CD14-positive monocyte (primary cell): ENCODE measurements at regions not wholly inside any gene's neighbourhood (a gene's known extent, or its start where the extent isn't known, plus 50 kb on each side); places are given as distances from the start of the nearest gene placed in this dataset.

Experiments used
- DNase-seq, 3 donors: peaks; one replicate each; pipeline ENCODE4 v3.0.0-alpha.2; 2011 to 2022
- H2AFZ ChIP-seq: 2 replicates; pipeline ENCODE4 v1.6.0; 2012; ENCODE audit warnings: mild to moderate bottlenecking, low read depth, low read length, inconsistent platforms; ENCODE audit not compliant: insufficient read depth, poor library complexity, severe bottlenecking
- H3K27ac ChIP-seq, 2 donors: 1 replicate in 1 of 2; 2 replicates in 1 of 2; pipeline ENCODE4 v1.5.1; 2012 to 2013; ENCODE audit warnings: low read length in 2 of 2, control low read depth in 1 of 2, inconsistent platforms in 1 of 2, low read depth in 1 of 2, mild to moderate bottlenecking in 1 of 2
- H3K27me3 ChIP-seq, 2 donors: one replicate each; pipeline versions ENCODE4 v1.6.0 to v1.6.1; 2011 to 2013; ENCODE audit warnings: low read length in 2 of 2; ENCODE audit not compliant: control insufficient read depth in 2 of 2, insufficient read depth in 2 of 2
- H3K36me3 ChIP-seq, 2 donors: replicated peaks in 1 of 2; 1 replicate in 1 of 2; 2 replicates in 1 of 2; pipeline versions ENCODE4 v1.5.1 to v1.6.1; 2012 to 2013; ENCODE audit warnings: low read length in 2 of 2, control low read depth in 1 of 2, inconsistent platforms in 1 of 2, mild to moderate bottlenecking in 1 of 2; ENCODE audit not compliant: insufficient read depth in 2 of 2, control insufficient read depth in 1 of 2
- H3K4me1 ChIP-seq, 2 donors: 1 replicate in 1 of 2; 2 replicates in 1 of 2; pipeline versions ENCODE4 v1.5.1 to v1.6.1; 2012 to 2013; ENCODE audit warnings: low read length in 2 of 2, control low read depth in 1 of 2, inconsistent platforms in 1 of 2, mild to moderate bottlenecking in 1 of 2, moderate library complexity in 1 of 2; ENCODE audit not compliant: insufficient read depth in 2 of 2, control insufficient read depth in 1 of 2
- H3K4me2 ChIP-seq: replicated peaks from 2 replicates; pipeline ENCODE3; 2012; ENCODE audit warnings: low read length, moderate library complexity, mild to moderate bottlenecking; ENCODE audit not compliant: poor library complexity, severe bottlenecking; ENCODE audit errors: extremely low read depth
- H3K4me3 ChIP-seq, 3 experiments: fragments of 200-600 bp in 1 of 3; sonication (generic) in 1 of 3; replicated peaks in 1 of 3; 1 replicate in 2 of 3; 2 replicates in 1 of 3; pipeline ENCODE4 v1.5.1; 2011 to 2013; ENCODE audit warnings: low read length in 3 of 3, mild to moderate bottlenecking in 3 of 3, control low read depth in 2 of 3, low read depth in 2 of 3, inconsistent platforms in 1 of 3, moderate library complexity in 1 of 3
- H3K79me2 ChIP-seq: 2 replicates; pipeline ENCODE4 v1.6.0; 2012; ENCODE audit warnings: mild to moderate bottlenecking, control low read depth, inconsistent platforms, low read length, moderate library complexity; ENCODE audit not compliant: insufficient read depth
- H3K9ac ChIP-seq: 2 replicates; pipeline ENCODE4 v1.6.0; 2017; ENCODE audit warnings: low read length, mild to moderate bottlenecking; ENCODE audit not compliant: insufficient read depth, poor library complexity, severe bottlenecking
- H3K9me3 ChIP-seq, 2 donors: replicated peaks in 1 of 2; 1 replicate in 1 of 2; 2 replicates in 1 of 2; pipeline versions ENCODE4 v1.5.1 to v1.6.1; 2012 to 2013; ENCODE audit warnings: low read length in 2 of 2, control low read depth in 1 of 2; ENCODE audit not compliant: control insufficient read depth in 1 of 2, insufficient read depth in 1 of 2
- H4K20me1 ChIP-seq: 2 replicates; pipeline ENCODE4 v1.6.0; 2012; ENCODE audit warnings: mild to moderate bottlenecking, low read length, control low read depth, moderate library complexity; ENCODE audit not compliant: insufficient read depth
- H3K27ac Mint-ChIP-seq, 7 donors: one replicate each; pipeline ENCODE4 v1.8.0; 2020; ENCODE audit warnings: mild to moderate bottlenecking in 7 of 7, mixed read lengths in 7 of 7, moderate library complexity in 6 of 7, inconsistent platforms in 2 of 7
- H3K27me3 Mint-ChIP-seq, 3 donors: one replicate each; pipeline ENCODE4 v1.8.0; 2021 to 2022; ENCODE audit warnings: low read depth in 3 of 3, mild to moderate bottlenecking in 3 of 3, mixed read lengths in 3 of 3, moderate library complexity in 3 of 3, inconsistent platforms in 1 of 3
- H3K36me3 Mint-ChIP-seq, 2 donors: one replicate each; pipeline ENCODE4 v1.8.0; 2020; ENCODE audit warnings: mixed read lengths in 2 of 2, inconsistent platforms in 1 of 2, mild to moderate bottlenecking in 1 of 2
- H3K4me1 Mint-ChIP-seq: one replicate; pipeline ENCODE4 v1.8.0; 2020; ENCODE audit warnings: mild to moderate bottlenecking, mixed read lengths
- H3K4me3 Mint-ChIP-seq, 2 donors: one replicate each; pipeline ENCODE4 v1.8.0; 2020; ENCODE audit warnings: mild to moderate bottlenecking in 2 of 2, mixed read lengths in 2 of 2, moderate library complexity in 1 of 2
- H3K9me3 Mint-ChIP-seq, 7 donors: one replicate each; pipeline ENCODE4 v1.8.0; 2020 to 2022; ENCODE audit warnings: mixed read lengths in 7 of 7, mild to moderate bottlenecking in 6 of 7, moderate library complexity in 6 of 7, inconsistent platforms in 2 of 7
- CTCF ChIP-seq: fragments of 200-600 bp; IDR thresholded peaks from one replicate; pipeline ENCODE4 v1.8.0; 2022; ENCODE audit warnings: antibody characterized with exemption, mild to moderate bottlenecking
- WGBS: methylation state at CpG from one replicate; pipeline ENCODE4 v1.1.5; 2013; ENCODE audit warnings: missing lambda C conversion rate; ENCODE audit not compliant: insufficient coverage; 5-methylcytosine and 5-hydroxymethylcytosine counted together
- intact Hi-C, 2 donors: fragments of 100-400 bp; cut with micrococcal nuclease; formaldehyde crosslinking; loops; one replicate each; pipeline versions ENCODE4 v1.15.0 to v1.15.1; 2023

GRCh38 chr7:46557295-46557711, 636.2 kb upstream of the IGFBP3 start:
- Histone ChIP-seq H3K27me3 (no peaks in the 10 kb centered on the region), H2AFZ (no peak overlapping the region), H3K4me1 (no peaks in the 10 kb centered on the region), H3K79me2 (no peaks in the 10 kb centered on the region), H3K9ac (no peak overlapping the region), H3K36me3 (no peaks in the 10 kb centered on the region), H3K4me3 (no peak overlapping the region), H4K20me1 (no peaks in the 10 kb centered on the region), H3K4me2 (no peak overlapping the region), H3K27ac (no peak overlapping the region), H3K9me3 (peaks cover 2 to 7% of the 10 kb centered on the region in 2 donors)
- DNase-seq: no peak
- H3K27me3 Mint-ChIP-seq: peaks cover 0 to 1% (median 0%) of the 10 kb centered on the region in 3 donors
- intact Hi-C loops: no loop called here
- no peak for TF ChIP-seq CTCF
- peaks cover 3 to 11% (median 6%) of the 10 kb centered on the region in 7 donors for H3K9me3 Mint-ChIP-seq
- H3K27ac Mint-ChIP-seq: peak overlapping the region in 1 of 7 donors; percentile 63
- H3K4me3 Mint-ChIP-seq: no peak overlapping the region
- 57% methylated on average over 2 of the region's 5 CpGs for WGBS
- H3K36me3 Mint-ChIP-seq: no peaks in the 10 kb centered on the region
- H3K4me1 Mint-ChIP-seq: no peaks in the 10 kb centered on the region

- H2AFZ ChIP-seq: no peak overlapping the region
- no peaks in the 10 kb centered on the region for H4K20me1 ChIP-seq
- H3K27me3 ChIP-seq: no peaks in the 10 kb centered on the region
- intact Hi-C loops: no loop called here
- no peak for DNase-seq
- peaks cover 0 to 1% (median 0%) of the 10 kb centered on the region in 3 donors for H3K27me3 Mint-ChIP-seq
- H3K9ac ChIP-seq: no peak overlapping the region
- H3K27ac Mint-ChIP-seq: peak overlapping the region in 1 of 7 donors; percentile 48
- H3K4me1 ChIP-seq: no peaks in the 10 kb centered on the region
- H3K9me3 ChIP-seq: peaks cover 2 to 7% of the 10 kb centered on the region in 2 donors
- H3K4me2 ChIP-seq: no peak overlapping the region
- no peaks in the 10 kb centered on the region for H3K36me3 Mint-ChIP-seq
- H3K27ac ChIP-seq: no peak overlapping the region
- H3K36me3 ChIP-seq: no peaks in the 10 kb centered on the region
- 100% methylated on average over 1 of the region's 3 CpGs for WGBS
- H3K4me3 Mint-ChIP-seq: no peak overlapping the region
- no peak for TF ChIP-seq CTCF
- no peak overlapping the region for H3K4me3 ChIP-seq
- H3K79me2 ChIP-seq: no peaks in the 10 kb centered on the region
- no peaks in the 10 kb centered on the region for H3K4me1 Mint-ChIP-seq
- H3K9me3 Mint-ChIP-seq: peaks cover 0 to 11% (median 3%) of the 10 kb centered on the region in 7 donors
These were observed 633.8 kb upstream of the IGFBP3 start for GRCh38 chr7:46554688-46555422.
